ENCODE measurements at regions not wholly inside any gene's neighbourhood (a gene's known extent, or its start where the extent isn't known, plus 50 kb on each side); places are given as distances from the start of the nearest gene placed in this dataset.

DNA sequence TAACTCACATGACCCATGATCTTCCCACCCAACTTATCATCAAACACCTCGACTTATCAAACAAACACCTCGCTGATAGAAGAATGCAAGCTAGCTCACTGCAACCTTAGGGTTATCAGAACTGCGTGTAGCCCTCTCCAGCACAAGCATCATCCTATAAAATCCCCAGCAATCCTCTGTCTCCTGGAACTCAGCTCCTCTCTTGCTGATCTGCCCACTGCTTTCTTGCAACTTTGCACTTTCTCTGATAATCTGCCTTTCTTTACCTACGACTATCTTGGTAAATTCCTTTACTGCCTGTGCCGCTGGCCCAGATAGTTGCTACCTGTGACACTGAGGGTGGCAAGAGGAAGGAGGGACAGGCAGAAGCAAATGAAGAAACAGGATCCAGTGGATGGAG, 210.9 kb downstream of the ACTR3B start:
- no peak for TF ChIP-seq USF1 (IDR thresholded peaks at IDR 0.05)
- TF ChIP-seq, protein P1, sequence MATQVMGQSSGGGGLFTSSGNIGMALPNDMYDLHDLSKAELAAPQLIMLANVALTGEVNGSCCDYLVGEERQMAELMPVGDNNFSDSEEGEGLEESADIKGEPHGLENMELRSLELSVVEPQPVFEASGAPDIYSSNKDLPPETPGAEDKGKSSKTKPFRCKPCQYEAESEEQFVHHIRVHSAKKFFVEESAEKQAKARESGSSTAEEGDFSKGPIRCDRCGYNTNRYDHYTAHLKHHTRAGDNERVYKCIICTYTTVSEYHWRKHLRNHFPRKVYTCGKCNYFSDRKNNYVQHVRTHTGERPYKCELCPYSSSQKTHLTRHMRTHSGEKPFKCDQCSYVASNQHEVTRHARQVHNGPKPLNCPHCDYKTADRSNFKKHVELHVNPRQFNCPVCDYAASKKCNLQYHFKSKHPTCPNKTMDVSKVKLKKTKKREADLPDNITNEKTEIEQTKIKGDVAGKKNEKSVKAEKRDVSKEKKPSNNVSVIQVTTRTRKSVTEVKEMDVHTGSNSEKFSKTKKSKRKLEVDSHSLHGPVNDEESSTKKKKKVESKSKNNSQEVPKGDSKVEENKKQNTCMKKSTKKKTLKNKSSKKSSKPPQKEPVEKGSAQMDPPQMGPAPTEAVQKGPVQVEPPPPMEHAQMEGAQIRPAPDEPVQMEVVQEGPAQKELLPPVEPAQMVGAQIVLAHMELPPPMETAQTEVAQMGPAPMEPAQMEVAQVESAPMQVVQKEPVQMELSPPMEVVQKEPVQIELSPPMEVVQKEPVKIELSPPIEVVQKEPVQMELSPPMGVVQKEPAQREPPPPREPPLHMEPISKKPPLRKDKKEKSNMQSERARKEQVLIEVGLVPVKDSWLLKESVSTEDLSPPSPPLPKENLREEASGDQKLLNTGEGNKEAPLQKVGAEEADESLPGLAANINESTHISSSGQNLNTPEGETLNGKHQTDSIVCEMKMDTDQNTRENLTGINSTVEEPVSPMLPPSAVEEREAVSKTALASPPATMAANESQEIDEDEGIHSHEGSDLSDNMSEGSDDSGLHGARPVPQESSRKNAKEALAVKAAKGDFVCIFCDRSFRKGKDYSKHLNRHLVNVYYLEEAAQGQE (IDR thresholded peaks at IDR 0.05; ENCODE audit: low read depth): no peak
- no peak for TF ChIP-seq CREB1 (IDR thresholded peaks at IDR 0.05; ENCODE audit: low read depth)
- TF ChIP-seq, protein P2, sequence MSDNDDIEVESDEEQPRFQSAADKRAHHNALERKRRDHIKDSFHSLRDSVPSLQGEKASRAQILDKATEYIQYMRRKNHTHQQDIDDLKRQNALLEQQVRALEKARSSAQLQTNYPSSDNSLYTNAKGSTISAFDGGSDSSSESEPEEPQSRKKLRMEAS (IDR thresholded peaks at IDR 0.05): no peak
- no peak for TF ChIP-seq EGR1 (IDR thresholded peaks at IDR 0.05)
